BLaER1 treated with 17β-estradiol and CSF1 and Interleukin-3, amounts not matched to agents 10 nM and 100 nM (cell line): ENCODE measurements at regions not wholly inside any gene's neighbourhood (a gene's known extent, or its start where the extent isn't known, plus 50 kb on each side); places are given as distances from the start of the nearest gene placed in this dataset.
"Not testable (repeated sequence)": the region's sequence is repeated elsewhere in the genome, so short reads cannot be mapped to it uniquely, and the experiment has no call there.

Experiments used
- H3K27ac ChIP-seq, 11 experiments: shearing (Covaris generic); formaldehyde crosslinking; 2 replicates each; pipeline ENCODE4 v1.8.1; 2022
- H3K27me3 ChIP-seq, 11 experiments: shearing (Covaris generic); formaldehyde crosslinking; 2 replicates each; pipeline ENCODE4 v1.8.1; 2022
- H3K36me3 ChIP-seq, 11 experiments: shearing (Covaris generic); formaldehyde crosslinking; 2 replicates each; pipeline ENCODE4 v1.8.1; 2022
- H3K4me1 ChIP-seq, 10 experiments: shearing (Covaris generic); formaldehyde crosslinking; 2 replicates each; pipeline ENCODE4 v1.8.1; 2022
- H3K4me2 ChIP-seq, 11 experiments: shearing (Covaris generic); formaldehyde crosslinking; 2 replicates each; pipeline ENCODE4 v1.8.1; 2022
- H3K4me3 ChIP-seq, 10 experiments: shearing (Covaris generic); formaldehyde crosslinking; 2 replicates each; pipeline ENCODE4 v1.8.1; 2022
- H3K9ac ChIP-seq, 11 experiments: shearing (Covaris generic); formaldehyde crosslinking; 2 replicates each; pipeline ENCODE4 v1.8.1; 2022
- H3K9me3 ChIP-seq, 11 experiments: shearing (Covaris generic); formaldehyde crosslinking; replicated peaks in 1 of 11; 2 replicates each; pipeline ENCODE4 v1.8.1; 2022
- H4K20me1 ChIP-seq, 11 experiments: shearing (Covaris generic); formaldehyde crosslinking; 2 replicates each; pipeline ENCODE4 v1.8.1; 2022
- Cebpa-rat ChIP-seq, 11 experiments: shearing (Covaris generic); IDR thresholded peaks; 2 replicates each; pipeline ENCODE4 v1.8.1; 2022

GRCh38 chr1:181222972-181223505, 134.5 kb downstream of the IER5 start:
- Histone ChIP-seq H3K9ac (no peak overlapping the region), H3K27ac (no peak overlapping the region), H3K36me3 (no peaks in the 10 kb centered on the region), H3K4me2 (no peak overlapping the region), H3K4me3 (no peak overlapping the region), H3K4me1 (no peaks in the 10 kb centered on the region), H4K20me1 (no peaks in the 10 kb centered on the region), H3K27me3 (no peaks in the 10 kb centered on the region), H3K9me3 (peaks cover 12 to 27% (median 13%) of the 10 kb centered on the region in 11 experiments; a peak in 21 of 22 replicates)
- TF ChIP-seq Cebpa-rat (IDR thresholded peaks at IDR 0.05) = no peak

GRCh38 chr1:181226728-181227127, 138.2 kb downstream of the IER5 start:
- not testable (repeated sequence) for H3K4me3 ChIP-seq, H3K27me3 ChIP-seq, H4K20me1 ChIP-seq, H3K9ac ChIP-seq, H3K27ac ChIP-seq, H3K36me3 ChIP-seq, H3K4me1 ChIP-seq, H3K4me2 ChIP-seq
- peaks cover 16 to 33% (median 20%) of the 10 kb centered on the region in 11 experiments; a peak in 21 of 22 replicates for H3K9me3 ChIP-seq

GRCh38 chr1:181239086-181239485, 150.6 kb downstream of the IER5 start:
- Histone ChIP-seq H3K4me3 (no peak overlapping the region), H4K20me1 (no peaks in the 10 kb centered on the region), H3K27ac (no peak overlapping the region), H3K27me3 (no peaks in the 10 kb centered on the region), H3K4me1 (no peaks in the 10 kb centered on the region), H3K9me3 (peaks cover 0 to 10% (median 4%) of the 10 kb centered on the region in 11 experiments; a peak in 6 of 22 replicates), H3K4me2 (no peak overlapping the region), H3K9ac (no peak overlapping the region), H3K36me3 (no peaks in the 10 kb centered on the region)
- no peak for TF ChIP-seq Cebpa-rat (IDR thresholded peaks at IDR 0.05)

GRCh38 chr1:181246320-181246719, 157.8 kb downstream of the IER5 start:
- H3K27me3 ChIP-seq, H4K20me1 ChIP-seq, H3K27ac ChIP-seq, H3K9ac ChIP-seq, H3K4me2 ChIP-seq, H3K36me3 ChIP-seq, H3K4me1 ChIP-seq, H3K4me3 ChIP-seq: not testable (repeated sequence)
- H3K9me3 ChIP-seq = peaks cover 22 to 45% (median 39%) of the 10 kb centered on the region in 11 experiments

GRCh38 chr1:181248361-181248760, 159.9 kb downstream of the IER5 start:
- not testable (repeated sequence) for H4K20me1 ChIP-seq

GRCh38 chr1:181249186-181249585, 160.7 kb downstream of the IER5 start:
- no peak overlapping the region for H3K9ac ChIP-seq
- H3K27ac ChIP-seq = no peak overlapping the region
- no peak overlapping the region for H3K4me3 ChIP-seq
- H3K9me3 ChIP-seq = peaks cover 27 to 38% (median 36%) of the 10 kb centered on the region in 11 experiments
- no peaks in the 10 kb centered on the region for H3K4me1 ChIP-seq
- TF ChIP-seq Cebpa-rat (IDR thresholded peaks at IDR 0.05) = no peak
- H3K27me3 ChIP-seq = no peaks in the 10 kb centered on the region
- no peaks in the 10 kb centered on the region for H3K36me3 ChIP-seq
- H4K20me1 ChIP-seq = no peaks in the 10 kb centered on the region
- H3K4me2 ChIP-seq = no peak overlapping the region

More at GRCh38 chr1:181248361-181248760, 159.9 kb downstream of the IER5 start:
- H3K9ac ChIP-seq, H3K27me3 ChIP-seq, H3K27ac ChIP-seq, H3K4me1 ChIP-seq, H3K4me2 ChIP-seq, H3K4me3 ChIP-seq, H3K36me3 ChIP-seq: not testable (repeated sequence)
- peaks cover 22 to 44% (median 38%) of the 10 kb centered on the region in 11 experiments for H3K9me3 ChIP-seq

GRCh38 chr1:181250038-181250437, 161.5 kb downstream of the IER5 start:
- Histone ChIP-seq H3K4me1 (no peaks in the 10 kb centered on the region), H3K9me3 (peaks cover 34 to 40% (median 38%) of the 10 kb centered on the region in 11 experiments), H3K27me3 (no peaks in the 10 kb centered on the region), H3K36me3 (no peaks in the 10 kb centered on the region), H3K4me2 (no peak overlapping the region), H3K4me3 (no peak overlapping the region), H3K9ac (no peak overlapping the region), H4K20me1 (no peaks in the 10 kb centered on the region), H3K27ac (no peak overlapping the region)
- TF ChIP-seq Cebpa-rat (IDR thresholded peaks at IDR 0.05) = no peak

GRCh38 chr1:181251001-181251712, 162.7 kb downstream of the IER5 start:
- TF ChIP-seq Cebpa-rat (IDR thresholded peaks at IDR 0.05) = no peak
- H3K4me1 ChIP-seq = no peaks in the 10 kb centered on the region
- H3K36me3 ChIP-seq = no peaks in the 10 kb centered on the region
- peaks cover 31 to 40% (median 36%) of the 10 kb centered on the region in 11 experiments for H3K9me3 ChIP-seq
- no peak overlapping the region for H3K27ac ChIP-seq
- H3K4me3 ChIP-seq = no peak overlapping the region
- no peak overlapping the region for H3K9ac ChIP-seq
- no peak overlapping the region for H3K4me2 ChIP-seq
- no peaks in the 10 kb centered on the region for H4K20me1 ChIP-seq
- H3K27me3 ChIP-seq = no peaks in the 10 kb centered on the region

GRCh38 chr1:181251713-181252075, 163.2 kb downstream of the IER5 start:
- no peak overlapping the region for H3K27ac ChIP-seq
- H3K9me3 ChIP-seq = peaks cover 26 to 36% (median 32%) of the 10 kb centered on the region in 11 experiments
- H3K27me3 ChIP-seq = no peaks in the 10 kb centered on the region
- no peak overlapping the region for H3K4me2 ChIP-seq
- no peak overlapping the region for H3K9ac ChIP-seq
- H3K36me3 ChIP-seq = no peaks in the 10 kb centered on the region
- H3K4me3 ChIP-seq = no peak overlapping the region
- H4K20me1 ChIP-seq = no peaks in the 10 kb centered on the region
- H3K4me1 ChIP-seq = no peaks in the 10 kb centered on the region
- no peak for TF ChIP-seq Cebpa-rat (IDR thresholded peaks at IDR 0.05)

GRCh38 chr1:181253601-181254000, 165.1 kb downstream of the IER5 start:
- H3K36me3 ChIP-seq, H3K4me2 ChIP-seq, H3K27ac ChIP-seq, H3K4me1 ChIP-seq, H3K4me3 ChIP-seq, H3K9ac ChIP-seq, H4K20me1 ChIP-seq, H3K27me3 ChIP-seq: not testable (repeated sequence)
- H3K9me3 ChIP-seq = peaks cover 16 to 24% (median 21%) of the 10 kb centered on the region in 11 experiments
